K562 (cell line): ENCODE measurements at regions not wholly inside any gene's neighbourhood (a gene's known extent, or its start where the extent isn't known, plus 50 kb on each side); places are given as distances from the start of the nearest gene placed in this dataset.

ENCODE experiments used
- ATAC-seq: fragments of 200-7000 bp; cut with Tn5 transposase; 3 replicates; pipeline ENCODE4 v1.9.1; 2020; ENCODE audit warnings: moderate library complexity
- BruUV-seq: library from RNA; stranded (reverse); fragments of 400-500 nt; replicated peaks from 2 replicates; lab custom pipeline; 2021; lab: Mats Ljungman, UMichigan
- CTCF ChIA-PET: fragments of 300-600 bp; formaldehyde crosslinking; extraction: SDS; loops from one replicate; lab custom pipeline; 2021; ENCODE audit warnings: low intra/inter-chr PET ratio; lab: Yijun Ruan, JAX
- POLR2A ChIA-PET: fragments of 300-600, 350-650 bp; sonication (Branson Sonifier 250); formaldehyde crosslinking; extraction: SDS; loops from one replicate; lab custom pipeline; 2021; ENCODE audit warnings: antibody characterized with exemption, inconsistent platforms; lab: Yijun Ruan, JAX
- DNase-seq, 4 experiments: peaks; one replicate each; pipeline versions ENCODE4 v3.0.0 to v3.0.0-alpha.2; 2011 to 2018; ENCODE audit warnings: low spot score in 3 of 4, mixed read lengths in 3 of 4; ENCODE audit errors: extremely low read depth in 1 of 4
- FAIRE-seq: peaks from 2 replicates; lab custom pipeline; 2011; peaks lifted over from hg19 to GRCh38; lab: Jason Lieb, UNC
- H2AFZ ChIP-seq: 2 replicates; pipeline ENCODE4 v1.6.0; 2011; ENCODE audit warnings: low read depth, low read length, control low read depth, inconsistent platforms
- H3K27ac ChIP-seq: fragments of 200-600 bp; 3 replicates; pipeline ENCODE4 v1.8.0; 2011; ENCODE audit warnings: low read depth, mild to moderate bottlenecking, control low read depth, inconsistent platforms, low read length, moderate library complexity, mixed read lengths; ENCODE audit errors: extremely low read depth
- H3K27me3 ChIP-seq, 2 experiments: fragments of 300-600 bp in 1 of 2; 2 replicates in 1 of 2; 3 replicates in 1 of 2; pipeline versions ENCODE4 v1.6.0 to v1.8.0; 2011; ENCODE audit warnings: inconsistent platforms in 2 of 2, low read length in 2 of 2, mild to moderate bottlenecking in 1 of 2, mixed read lengths in 1 of 2, moderate library complexity in 1 of 2; ENCODE audit not compliant: control insufficient read depth in 2 of 2, insufficient read depth in 2 of 2
- H3K36me3 ChIP-seq: fragments of 300-600 bp; 3 replicates; pipeline ENCODE4 v1.8.0; 2011; ENCODE audit warnings: mild to moderate bottlenecking, low read length, inconsistent platforms; ENCODE audit not compliant: control insufficient read depth, insufficient read depth
- H3K4me1 ChIP-seq, 2 experiments: fragments of 200-600 bp in 1 of 2; replicated peaks in 1 of 2; 2 replicates in 1 of 2; 3 replicates in 1 of 2; pipeline versions ENCODE4 v1.5.1 to v1.8.0; 2011; ENCODE audit warnings: inconsistent platforms in 2 of 2, low read length in 2 of 2, mild to moderate bottlenecking in 1 of 2, mixed read lengths in 1 of 2, moderate library complexity in 1 of 2; ENCODE audit not compliant: control insufficient read depth in 2 of 2, insufficient read depth in 2 of 2
- H3K4me2 ChIP-seq: 2 replicates; pipeline ENCODE4 v1.6.1; 2011; ENCODE audit warnings: low read length, control low read depth, inconsistent platforms, mixed read lengths; ENCODE audit not compliant: insufficient read depth
- H3K4me3 ChIP-seq: fragments of 200-600 bp; sonication (generic), shearing (Covaris generic); 2 replicates; pipeline ENCODE4 v1.5.1; 2016; ENCODE audit warnings: control low read depth, inconsistent platforms
- H3K79me2 ChIP-seq: fragments of 200-600 bp; 3 replicates; pipeline ENCODE4 v1.8.0; 2011; ENCODE audit warnings: low read length, inconsistent platforms; ENCODE audit not compliant: control insufficient read depth, insufficient read depth
- H3K9ac ChIP-seq, 2 experiments: 2 replicates each; pipeline versions ENCODE4 v1.6.0 to v1.6.1; 2011; ENCODE audit warnings: low read depth in 2 of 2, low read length in 2 of 2, control low read depth in 1 of 2, inconsistent platforms in 1 of 2, mild to moderate bottlenecking in 1 of 2, mixed read lengths in 1 of 2; ENCODE audit not compliant: insufficient read depth in 1 of 2
- H3K9me1 ChIP-seq: one replicate; pipeline ENCODE4 v1.6.0; 2011; ENCODE audit warnings: inconsistent platforms, mild to moderate bottlenecking, low read length, moderate library complexity; ENCODE audit not compliant: control insufficient read depth, insufficient read depth
- H3K9me3 ChIP-seq: replicated peaks from 2 replicates; pipeline ENCODE4 v1.5.1; 2011; ENCODE audit warnings: low read depth, low read length, inconsistent platforms; ENCODE audit not compliant: control insufficient read depth, insufficient read depth
- H4K20me1 ChIP-seq: replicated peaks from 2 replicates; pipeline ENCODE4 v1.6.1; 2011; ENCODE audit warnings: low read length, inconsistent platforms, mixed read lengths; ENCODE audit not compliant: control insufficient read depth, insufficient read depth
- CREM ChIP-seq: IDR thresholded peaks from 2 replicates; pipeline ENCODE4 v1.6.1; 2014; ENCODE audit warnings: antibody characterized with exemption, low read depth
- MECOM ChIP-seq: fragments of 250-450 bp; sonication (Bioruptor Pico); IDR thresholded peaks from 2 replicates; pipeline ENCODE4 v1.8.0; 2022; ENCODE audit warnings: inconsistent platforms
- MYC ChIP-seq, 2 experiments: fragments of 250-450 bp in 1 of 2; sonication (Bioruptor Pico) in 1 of 2; IDR thresholded peaks; 2 replicates each; pipeline versions ENCODE4 v1.5.1 to v1.6.1; 2012 to 2021; ENCODE audit warnings: low read depth in 2 of 2, borderline replicate concordance in 1 of 2, improper control_type of control experiment in 1 of 2, low read length in 1 of 2, mild to moderate bottlenecking in 1 of 2, moderate library complexity in 1 of 2
- RB1 ChIP-seq: fragments of 450-650 bp; IDR thresholded peaks from 2 replicates; pipeline ENCODE4 v1.6.1; 2017; ENCODE audit warnings: low read depth, mild to moderate bottlenecking
- SIX5 ChIP-seq, 2 experiments: IDR thresholded peaks; 2 replicates each; pipeline ENCODE4 v1.6.1; 2011; ENCODE audit warnings: low read length in 2 of 2, borderline replicate concordance in 1 of 2, low read depth in 1 of 2, mild to moderate bottlenecking in 1 of 2, moderate library complexity in 1 of 2; ENCODE audit not compliant: insufficient read depth in 1 of 2
- SREBF1 ChIP-seq: fragments of 150-350 bp; IDR thresholded peaks from 2 replicates; pipeline ENCODE4 v1.6.1; 2014; ENCODE audit warnings: antibody characterized with exemption, low read depth, low read length, borderline replicate concordance
- XRCC4 ChIP-seq: IDR thresholded peaks from one replicate; pipeline ENCODE4 v1.6.1; 2011; ENCODE audit not compliant: insufficient read depth, insufficient read length; ENCODE audit errors: extremely low read depth
- ZFPM2 ChIP-seq: fragments of 250-450 bp; sonication (Bioruptor Pico); IDR thresholded peaks from 2 replicates; pipeline ENCODE4 v1.5.1; 2022; ENCODE audit warnings: mild to moderate bottlenecking
- ZNF253 ChIP-seq: fragments of 250-450 bp; sonication (Bioruptor Pico); conservative IDR thresholded peaks from 2 replicates; pipeline ENCODE4 v1.6.1; 2021; ENCODE audit warnings: mild to moderate bottlenecking
- ZNF561 ChIP-seq: fragments of 450-650 bp; formaldehyde crosslinking; conservative IDR thresholded peaks from 2 replicates; pipeline ENCODE4 v1.4.0; 2020; ENCODE audit warnings: mild to moderate bottlenecking, moderate library complexity
- ZNF584 ChIP-seq: fragments of 200-800 bp; sonication (Bioruptor generic); IDR thresholded peaks from 2 replicates; pipeline ENCODE4 v1.6.1; 2016; ENCODE audit warnings: low read depth, mild to moderate bottlenecking, missing genetic modification characterization, missing compliant biosample characterization
- ZNF764 ChIP-seq: fragments of 250-450 bp; sonication (Bioruptor Pico); IDR thresholded peaks from 2 replicates; pipeline ENCODE4 v1.4.0; 2020; ENCODE audit warnings: low read depth, mild to moderate bottlenecking, moderate library complexity
- ZZZ3 ChIP-seq: fragments of 450-650 bp; IDR thresholded peaks from 2 replicates; pipeline ENCODE4 v1.6.1; 2016; ENCODE audit warnings: antibody characterized with exemption, mild to moderate bottlenecking, moderate library complexity
- WGBS: fragments of 100-300 bp; shearing (Covaris generic); methylation state at CpG from one replicate; pipeline ENCODE4 v1.1.6; 2016; ENCODE audit warnings: low coverage, mixed read lengths; ENCODE audit not compliant: insufficient coverage; ENCODE audit errors: missing lambda C conversion rate; 5-methylcytosine and 5-hydroxymethylcytosine counted together
- in situ Hi-C: fragments of 300-500 bp; cut with MboI; formaldehyde crosslinking; loops from 4 replicates; pipeline ENCODE4 v1.15.0; 2018; ENCODE audit warnings: inconsistent platforms, mixed read lengths
- intact Hi-C: fragments of 100-400 bp; cut with micrococcal nuclease; formaldehyde crosslinking; loops from 2 replicates; pipeline ENCODE4 v1.14.2; 2022
- TF ChIP-seq, protein P1 (sequence below): fragments of 450-650 bp; formaldehyde crosslinking; IDR thresholded peaks from 2 replicates; pipeline ENCODE4 v1.4.0; 2020; ENCODE audit warnings: mild to moderate bottlenecking, mixed read lengths

DNA sequence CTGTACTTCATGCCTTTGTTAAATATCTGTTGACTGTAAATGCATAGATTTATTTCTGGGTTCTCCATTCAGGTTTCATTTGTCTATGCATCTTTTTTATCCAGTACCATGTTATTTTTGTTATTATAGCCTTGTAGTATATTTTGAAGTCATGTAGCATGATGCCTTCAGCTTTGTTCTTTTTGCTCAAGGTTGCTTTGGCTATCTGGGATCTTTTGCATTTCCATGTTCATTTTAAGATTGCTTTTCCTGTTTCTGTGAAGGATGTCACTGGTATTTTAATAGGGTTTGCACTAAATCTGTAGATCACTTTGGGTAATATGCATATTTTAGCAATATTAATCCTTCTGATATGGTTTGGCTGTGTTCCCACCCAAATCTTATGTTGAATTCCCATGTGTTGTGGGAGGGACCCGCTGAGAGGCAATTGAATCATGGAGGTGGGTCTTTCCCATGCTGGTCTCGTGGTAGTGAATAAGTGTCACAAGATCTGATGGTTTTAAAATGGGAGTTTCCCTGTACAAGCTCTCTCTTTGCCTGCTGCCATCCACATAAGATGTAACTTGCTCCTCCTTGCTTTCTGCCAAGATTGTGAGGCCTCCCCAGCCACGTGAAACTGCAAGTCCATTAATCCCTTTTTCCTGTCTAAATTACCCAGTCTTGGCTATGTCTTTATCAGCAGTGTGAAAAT lies 302.8 kb upstream of the SEMA3C start:
- no peaks in the 10 kb centered on the region for H4K20me1 ChIP-seq
- FAIRE-seq (no peak), DNase-seq (no peak), ATAC-seq (no peak)
- intact Hi-C loops, result no loop called here
- no peaks in the 10 kb centered on the region for H3K27me3 ChIP-seq
- no TSS peak for BruUV-seq
- in situ Hi-C loops, result no loop called here
- H3K9ac ChIP-seq, result no peak overlapping the region
- H3K4me1 ChIP-seq, result no peaks in the 10 kb centered on the region
- no peak overlapping the region for H3K4me3 ChIP-seq
- H3K4me2 ChIP-seq, result no peak overlapping the region
- TF ChIP-seq, protein P1, sequence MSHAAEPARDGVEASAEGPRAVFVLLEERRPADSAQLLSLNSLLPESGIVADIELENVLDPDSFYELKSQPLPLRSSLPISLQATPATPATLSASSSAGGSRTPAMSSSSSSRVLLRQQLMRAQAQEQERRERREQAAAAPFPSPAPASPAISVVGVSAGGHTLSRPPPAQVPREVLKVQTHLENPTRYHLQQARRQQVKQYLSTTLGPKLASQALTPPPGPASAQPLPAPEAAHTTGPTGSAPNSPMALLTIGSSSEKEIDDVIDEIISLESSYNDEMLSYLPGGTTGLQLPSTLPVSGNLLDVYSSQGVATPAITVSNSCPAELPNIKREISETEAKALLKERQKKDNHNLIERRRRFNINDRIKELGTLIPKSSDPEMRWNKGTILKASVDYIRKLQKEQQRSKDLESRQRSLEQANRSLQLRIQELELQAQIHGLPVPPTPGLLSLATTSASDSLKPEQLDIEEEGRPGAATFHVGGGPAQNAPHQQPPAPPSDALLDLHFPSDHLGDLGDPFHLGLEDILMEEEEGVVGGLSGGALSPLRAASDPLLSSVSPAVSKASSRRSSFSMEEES, result no peak
- TF ChIP-seq XRCC4, result no peak
- no peak for TF ChIP-seq SIX5 (IDR thresholded peaks at IDR 0.05; ENCODE audit: borderline replicate concordance in 1 of 2, insufficient read depth in 1 of 2, low read depth in 1 of 2, low read length in 2 of 2)
- no peak for TF ChIP-seq ZZZ3
- no peak for TF ChIP-seq ZNF253 (CRISPR knock-in tag)
- no peak for TF ChIP-seq RB1
- TF ChIP-seq ZNF584, result no peak
- no peak for TF ChIP-seq CREM
- no peak for TF ChIP-seq ZFPM2 (CRISPR knock-in tag)
- no peak for TF ChIP-seq MECOM (CRISPR knock-in tag)
- no peak for TF ChIP-seq MYC (IDR thresholded peaks at IDR 0.05; ENCODE audit: low read depth, low read length)
- no peak for TF ChIP-seq MYC (CRISPR knock-in tag; IDR thresholded peaks at IDR 0.05; ENCODE audit: borderline replicate concordance, low read depth)
- no peak for TF ChIP-seq ZNF764 (CRISPR knock-in tag)
- TF ChIP-seq SREBF1, result no peak
- TF ChIP-seq ZNF561, result no peak
- ChIA-PET POLR2A (no interaction called here), CTCF (no interaction called here)
- H3K36me3 ChIP-seq, result no peaks in the 10 kb centered on the region
- WGBS, result 12% methylated on average over 3 of the region's 3 CpGs
- H3K79me2 ChIP-seq, result no peaks in the 10 kb centered on the region
- H3K9me1 ChIP-seq, result no peaks in the 10 kb centered on the region
- H2AFZ ChIP-seq, result no peak overlapping the region
- no peak overlapping the region for H3K27ac ChIP-seq
- no peaks in the 10 kb centered on the region; the same call in 1 of the 2 replicates for H3K9me3 ChIP-seq
